Spinal cord (tissue), 9 donors: ENCODE measurements at regions not wholly inside any gene's neighbourhood (a gene's known extent, or its start where the extent isn't known, plus 50 kb on each side); places are given as distances from the start of the nearest gene placed in this dataset.
A peak's percentile ranks its signal among the peaks of the same experiment; 100 is the strongest.

Experiments used
- DNase-seq, 6 donors: peaks; one replicate each; pipeline versions ENCODE4 v3.0.0 to v3.0.0-alpha.2; 2013 to 2015; ENCODE audit warnings: low spot score in 6 of 6, low read depth in 4 of 6
- H3K27ac ChIP-seq: one replicate; pipeline ENCODE4 v1.5.1; 2013; ENCODE audit warnings: low read depth, low read length, control low read depth
- H3K27me3 ChIP-seq: one replicate; pipeline ENCODE4 v1.6.1; 2013; ENCODE audit warnings: low read length; ENCODE audit not compliant: control insufficient read depth, insufficient read depth
- H3K36me3 ChIP-seq: one replicate; pipeline ENCODE4 v1.6.1; 2013; ENCODE audit warnings: low read length; ENCODE audit not compliant: control insufficient read depth, insufficient read depth
- H3K4me1 ChIP-seq: one replicate; pipeline ENCODE4 v1.6.1; 2013; ENCODE audit warnings: low read length; ENCODE audit not compliant: control insufficient read depth, insufficient read depth
- H3K4me3 ChIP-seq: one replicate; pipeline ENCODE4 v1.5.1; 2013; ENCODE audit warnings: low read depth, low read length, control low read depth
- H3K9me3 ChIP-seq: one replicate; pipeline ENCODE4 v1.6.1; 2013; ENCODE audit warnings: low read length; ENCODE audit not compliant: control insufficient read depth, insufficient read depth
- WGBS: methylation state at CpG from one replicate; pipeline ENCODE4 v1.1.5; 2013; ENCODE audit warnings: missing lambda C conversion rate; ENCODE audit not compliant: insufficient coverage; 5-methylcytosine and 5-hydroxymethylcytosine counted together
- donor health status: healthy.

DNA sequence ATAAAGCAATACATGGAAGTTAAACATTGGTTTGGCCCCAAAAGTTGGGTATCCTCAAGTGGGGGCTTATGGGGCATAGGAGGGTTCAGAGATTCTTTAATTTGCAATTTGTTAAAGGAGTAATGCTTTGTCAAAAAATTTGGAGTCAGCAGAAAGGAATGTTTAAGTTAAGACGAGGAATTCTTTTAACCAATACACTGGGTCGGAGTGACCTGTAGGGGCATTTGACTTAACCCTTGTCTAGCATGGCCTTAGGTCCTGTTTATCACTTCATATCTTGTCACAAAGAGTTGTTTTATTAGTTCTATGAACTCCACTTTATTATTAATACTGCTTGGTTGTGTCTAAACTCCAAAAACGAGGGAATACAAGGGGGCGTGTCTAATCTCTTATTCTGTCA is 656.1 kb upstream of the RORB start:
- Histone ChIP-seq H3K36me3 (no peaks in the 10 kb centered on the region), H3K4me3 (no peak overlapping the region), H3K9me3 (no peaks in the 10 kb centered on the region), H3K27ac (no peak overlapping the region), H3K27me3 (no peaks in the 10 kb centered on the region), H3K4me1 (no peaks in the 10 kb centered on the region)
- WGBS, result no CpG with 5 or more reads among the region's 4 CpGs
- no peak for DNase-seq

- no peaks in the 10 kb centered on the region for H3K4me1 ChIP-seq
- DNase-seq, result no peak
- H3K36me3 ChIP-seq, result no peaks in the 10 kb centered on the region
- H3K4me3 ChIP-seq, result no peak overlapping the region
- H3K27me3 ChIP-seq, result no peaks in the 10 kb centered on the region
- H3K9me3 ChIP-seq, result no peaks in the 10 kb centered on the region
- H3K27ac ChIP-seq, result no peak overlapping the region
- WGBS, result no CpG with 5 or more reads among the region's 4 CpGs
These were observed 653.0 kb upstream of the RORB start for GRCh38 chr9:73844135-73844534.

DNA sequence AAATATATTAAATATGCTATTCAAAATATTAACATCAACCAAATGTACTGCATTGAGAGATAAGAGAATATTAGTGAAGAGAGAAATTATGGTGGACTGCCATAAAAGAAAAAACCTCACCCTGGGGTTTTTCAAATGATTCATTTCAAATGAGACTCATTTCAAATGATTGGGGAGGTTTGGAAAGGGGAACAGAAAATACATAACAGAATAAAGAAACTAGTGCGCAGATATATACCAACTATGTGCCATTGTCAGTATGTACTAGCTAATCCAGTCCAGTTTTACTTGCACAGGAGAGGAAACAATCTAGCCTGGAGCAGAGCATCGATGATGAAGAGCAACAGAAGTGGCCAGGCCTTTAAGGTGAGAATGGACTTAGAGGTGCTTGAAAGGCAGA is 651.6 kb upstream of the RORB start:
- H3K27ac ChIP-seq, result no peak overlapping the region
- no peak for DNase-seq
- H3K9me3 ChIP-seq, result no peaks in the 10 kb centered on the region
- H3K27me3 ChIP-seq, result no peaks in the 10 kb centered on the region
- no peak overlapping the region for H3K4me3 ChIP-seq
- H3K36me3 ChIP-seq, result no peaks in the 10 kb centered on the region
- 100% methylated on average over 1 of the region's 2 CpGs for WGBS
- no peaks in the 10 kb centered on the region for H3K4me1 ChIP-seq

DNA sequence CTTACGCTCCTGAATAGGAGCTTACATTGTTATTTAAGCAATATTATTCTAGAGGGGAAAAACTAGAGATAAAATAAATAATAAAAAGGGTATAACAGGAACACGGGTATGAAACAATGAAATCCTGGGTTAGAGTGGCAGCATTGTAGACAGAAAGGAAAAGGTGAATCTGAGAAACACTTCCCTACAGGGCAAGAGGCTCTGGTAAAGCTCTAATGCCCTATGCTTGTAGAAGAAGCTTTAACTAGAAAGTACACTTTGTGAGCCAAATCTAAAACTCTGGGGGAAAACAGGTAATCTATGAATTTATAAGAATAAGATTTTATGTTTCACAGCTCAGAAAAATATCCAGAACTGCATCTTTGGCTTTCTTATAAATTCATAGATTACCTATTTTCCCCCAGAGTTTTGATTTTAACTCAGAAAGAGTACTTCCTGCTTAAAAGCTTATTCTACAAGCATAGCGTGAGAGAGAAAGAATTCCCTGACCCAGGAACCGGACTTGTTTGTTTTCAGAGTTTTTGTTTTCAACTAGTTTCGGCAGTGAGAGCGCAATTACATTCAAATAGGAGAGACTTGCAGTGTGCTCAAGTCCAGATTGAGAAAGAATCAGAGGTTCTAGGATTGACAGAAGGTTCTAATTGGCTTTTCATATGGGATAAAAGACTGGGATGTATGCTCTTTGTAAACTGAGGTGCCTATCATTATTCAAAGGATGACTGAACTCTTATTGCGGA is 651.0 kb upstream of the RORB start:
- 17% methylated on average over 3 of the region's 7 CpGs for WGBS
- Histone ChIP-seq H3K9me3 (no peaks in the 10 kb centered on the region), H3K27me3 (no peaks in the 10 kb centered on the region), H3K27ac (no peak overlapping the region), H3K4me3 (no peak overlapping the region), H3K4me1 (no peaks in the 10 kb centered on the region), H3K36me3 (no peaks in the 10 kb centered on the region)
- no peak for DNase-seq

DNA sequence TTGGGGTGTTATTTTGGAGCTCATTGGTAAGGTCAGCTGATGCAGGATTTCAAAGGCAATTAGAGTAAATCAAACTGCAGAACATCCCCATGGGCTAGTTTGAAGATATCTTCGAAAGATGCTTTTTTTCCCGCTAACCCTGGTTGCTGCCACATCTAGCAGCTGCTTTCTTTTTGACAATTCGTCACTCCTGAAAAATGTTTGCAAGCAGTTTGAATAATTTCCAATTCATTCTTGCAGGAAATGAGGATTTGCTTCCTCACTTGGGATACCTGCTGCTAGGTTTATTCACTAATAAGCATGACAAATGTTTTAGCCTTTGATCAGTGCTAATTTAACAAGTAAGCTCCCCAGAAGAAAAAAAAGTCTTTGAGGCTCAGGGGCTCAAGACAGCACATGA is 649.6 kb upstream of the RORB start:
- DNase-seq, result peak in 1 of 6 donors; percentile 9
- no peak overlapping the region for H3K27ac ChIP-seq
- H3K9me3 ChIP-seq, result no peaks in the 10 kb centered on the region
- no peaks in the 10 kb centered on the region for H3K4me1 ChIP-seq
- no peaks in the 10 kb centered on the region for H3K36me3 ChIP-seq
- no peak overlapping the region for H3K4me3 ChIP-seq
- no peaks in the 10 kb centered on the region for H3K27me3 ChIP-seq
- WGBS, result 47% methylated on average over 3 of the region's 3 CpGs

- Histone ChIP-seq H3K27me3 (no peaks in the 10 kb centered on the region), H3K4me3 (no peak overlapping the region), H3K36me3 (no peaks in the 10 kb centered on the region), H3K27ac (no peak overlapping the region), H3K4me1 (no peaks in the 10 kb centered on the region), H3K9me3 (no peaks in the 10 kb centered on the region)
- no CpG with 5 or more reads among the region's 3 CpGs for WGBS
- no peak for DNase-seq
These were observed 643.6 kb upstream of the RORB start for GRCh38 chr9:73853549-73853948.

DNA sequence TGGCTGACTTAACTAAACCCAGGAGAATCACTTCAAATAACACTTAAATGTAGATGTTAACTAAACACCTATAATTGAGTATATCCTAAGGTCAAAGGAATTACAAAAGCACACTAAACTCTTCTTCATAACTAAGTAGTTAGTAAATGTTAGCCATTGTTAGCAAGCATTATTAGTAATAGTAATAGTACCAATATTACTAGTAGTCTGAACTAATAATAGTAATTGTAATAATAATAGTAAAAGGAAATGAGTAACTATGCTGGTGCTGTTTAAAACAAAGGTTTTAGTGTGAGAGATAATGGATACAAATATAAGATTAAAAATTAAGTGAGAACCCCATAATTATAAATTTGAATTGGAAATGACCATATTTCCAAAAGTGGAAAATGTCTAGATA is 641.9 kb upstream of the RORB start:
- no peaks in the 10 kb centered on the region for H3K4me1 ChIP-seq
- no peaks in the 10 kb centered on the region for H3K9me3 ChIP-seq
- no peak overlapping the region for H3K4me3 ChIP-seq
- H3K27me3 ChIP-seq, result no peaks in the 10 kb centered on the region
- no peak overlapping the region for H3K27ac ChIP-seq
- DNase-seq, result no peak
- H3K36me3 ChIP-seq, result no peaks in the 10 kb centered on the region

GRCh38 chr9:73863924-73864323 is 633.2 kb upstream of the RORB start:
- Histone ChIP-seq H3K27ac (no peak overlapping the region), H3K4me1 (no peaks in the 10 kb centered on the region), H3K36me3 (no peaks in the 10 kb centered on the region)

DNA sequence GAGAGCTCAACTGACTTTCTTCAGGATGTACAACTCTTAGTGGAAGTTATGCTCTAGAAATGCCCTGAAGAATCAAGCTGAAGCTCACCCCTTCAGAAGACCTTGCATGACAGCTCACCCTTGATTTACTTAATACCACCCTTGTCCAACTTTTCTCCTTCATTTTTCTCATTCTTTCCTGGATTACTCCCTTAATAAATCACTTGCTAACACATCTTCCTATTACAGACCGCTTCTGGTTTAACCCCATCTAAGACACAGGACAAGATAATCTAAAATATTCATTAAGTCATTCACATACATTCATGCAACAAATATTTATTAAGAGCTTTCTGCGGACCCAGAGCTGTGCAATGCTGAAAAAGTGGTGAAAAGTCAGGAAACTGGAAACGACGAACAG is 630.7 kb upstream of the RORB start:
- no peak for DNase-seq
- H3K36me3 ChIP-seq, result no peaks in the 10 kb centered on the region

More at GRCh38 chr9:73863924-73864323, 633.2 kb upstream of the RORB start:
- no peaks in the 10 kb centered on the region for H3K27me3 ChIP-seq
- DNase-seq, result no peak
- H3K9me3 ChIP-seq, result no peaks in the 10 kb centered on the region
- no peak overlapping the region for H3K4me3 ChIP-seq

DNA sequence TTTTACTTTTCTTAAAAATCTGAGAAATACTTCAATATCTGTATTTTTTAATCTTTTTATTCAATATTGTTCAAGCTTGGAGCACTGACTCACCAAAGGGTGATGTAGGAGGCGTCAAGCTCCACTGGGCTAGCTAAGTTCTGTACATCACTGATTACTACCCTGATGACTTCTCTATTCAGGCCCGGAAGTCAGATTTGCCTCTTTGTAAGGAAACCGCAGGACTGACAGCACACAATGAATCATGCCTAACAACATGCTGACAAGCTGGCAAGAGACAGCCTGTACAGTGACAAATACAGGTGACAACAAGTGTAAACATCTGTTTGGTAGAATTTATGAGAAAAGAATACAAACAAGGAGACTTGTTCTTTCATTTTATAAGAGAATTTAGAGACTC is 627.9 kb upstream of the RORB start:
- no peaks in the 10 kb centered on the region for H3K9me3 ChIP-seq
- no peaks in the 10 kb centered on the region for H3K36me3 ChIP-seq
- H3K27me3 ChIP-seq, result no peaks in the 10 kb centered on the region
- H3K27ac ChIP-seq, result no peak overlapping the region
- peak in 3 of 6 donors; percentile 1 to 54 (median 10) for DNase-seq
- no peaks in the 10 kb centered on the region for H3K4me1 ChIP-seq
- WGBS, result no CpG with 5 or more reads among the region's 3 CpGs
- H3K4me3 ChIP-seq, result no peak overlapping the region

More for the DNA sequence above, 630.7 kb upstream of the RORB start:
- Histone ChIP-seq H3K27ac (no peak overlapping the region), H3K4me3 (no peak overlapping the region), H3K27me3 (no peaks in the 10 kb centered on the region), H3K9me3 (no peaks in the 10 kb centered on the region), H3K4me1 (no peaks in the 10 kb centered on the region)
- 100% methylated on average over 1 of the region's 4 CpGs for WGBS
